ENCODE measurements at regions not wholly inside any gene's neighbourhood (a gene's known extent, or its start where the extent isn't known, plus 50 kb on each side); places are given as distances from the start of the nearest gene placed in this dataset.

DNA sequence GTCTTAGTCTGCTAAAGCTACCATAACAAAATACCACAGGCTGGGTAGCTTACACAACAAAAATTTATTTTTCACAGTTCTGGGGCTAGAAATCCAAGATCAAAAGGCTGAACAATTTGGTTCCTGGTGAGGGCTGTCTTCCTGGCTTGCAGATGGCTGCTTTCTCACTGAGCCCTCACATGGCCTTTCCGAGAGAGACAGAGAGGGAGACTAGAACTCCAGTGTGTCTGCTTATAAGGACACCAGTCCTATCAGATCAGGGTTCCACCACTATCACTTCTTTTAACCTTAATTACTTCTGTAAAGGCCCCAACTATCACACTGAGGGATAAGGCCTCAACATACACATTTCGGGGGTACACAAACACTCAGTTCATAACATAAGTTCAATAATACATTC is 527.4 kb upstream of the VSTM2A start (continued):
- no peak for TF ChIP-seq CTCF (IDR thresholded peaks at IDR 0.05 in 2 of 3, conservative IDR thresholded peaks at IDR 0.05 in 1 of 3; ENCODE audit: control insufficient read depth in 2 of 3, extremely low read depth in 1 of 3, insufficient read depth in 1 of 3, low read depth in 3 of 3, low read length in 3 of 3)

- H3K9me3 ChIP-seq (replicated peaks; ENCODE audit: control insufficient read depth, insufficient read depth, low read length) = no peaks in the 10 kb centered on the region
- H3K4me3 ChIP-seq = no peak overlapping the region
- no peaks in the 10 kb centered on the region for H3K27me3 ChIP-seq (replicated peaks in 1 of 2; ENCODE audit: control insufficient read depth in 2 of 2, insufficient read depth in 2 of 2, low read length in 1 of 2)
- ChIA-PET CTCF (no interaction called here), RAD21 (ENCODE audit: unreplicated experiment) (no interaction called here), SMC1A (ENCODE audit: uncharacterized antibody, unreplicated experiment) (no interaction called here), POLR2A (no interaction called here)
- DNase-seq (ENCODE audit: low read depth, low spot score) (no peak), FAIRE-seq (no peak), ATAC-seq (no peak)
- BruUV-seq (replicated peaks) = no TSS peak
- no peak overlapping the region for H2AFZ ChIP-seq (ENCODE audit: control insufficient read depth, low read depth, low read length)
- no peaks in the 10 kb centered on the region for H3K4me1 ChIP-seq (ENCODE audit: control insufficient read depth, insufficient read depth, low read length)
- no peaks in the 10 kb centered on the region for H3K36me3 ChIP-seq (ENCODE audit: control insufficient read depth in 2 of 2, insufficient read depth in 2 of 2, low read length in 1 of 2)
- no peak overlapping the region for H3K4me2 ChIP-seq (ENCODE audit: control insufficient read depth, insufficient read depth)
- no peaks in the 10 kb centered on the region for H4K20me1 ChIP-seq (ENCODE audit: control insufficient read depth, insufficient read depth)
- H3K9ac ChIP-seq (ENCODE audit: control insufficient read depth, insufficient read depth, low read length) = no peak overlapping the region
- WGBS (ENCODE audit: insufficient coverage, insufficient replicate concordance, low lambda C conversion rate, missing lambda C conversion rate) = 58% methylated on average over 2 of the region's 2 CpGs
- H3K79me2 ChIP-seq (ENCODE audit: control insufficient read depth, insufficient read depth, low read length) = no peaks in the 10 kb centered on the region
- H3K27ac ChIP-seq (ENCODE audit: control insufficient read depth, insufficient read depth) = no peak overlapping the region
- intact Hi-C loops (cut with micrococcal nuclease; ENCODE audit: unreplicated experiment) (no loop called here), in situ Hi-C loops (cut with MboI) (no loop called here)
- TF ChIP-seq TCF12 (IDR thresholded peaks at IDR 0.05; ENCODE audit: low read depth, low read length) (no peak), EP300 (IDR thresholded peaks at IDR 0.05; ENCODE audit: borderline replicate concordance in 1 of 2, control insufficient read depth in 1 of 2, low read depth in 2 of 2, low read length in 2 of 2) (no peak), ZBTB11 (CRISPR knock-in tag; IDR thresholded peaks at IDR 0.05) (no peak), ETV6 (conservative IDR thresholded peaks at IDR 0.05 in 1 of 2, IDR thresholded peaks at IDR 0.05 in 1 of 2; ENCODE audit: borderline replicate concordance in 1 of 2, low read depth in 1 of 2) (no peak), CTCF (IDR thresholded peaks at IDR 0.05 in 2 of 3, conservative IDR thresholded peaks at IDR 0.05 in 1 of 3; ENCODE audit: control insufficient read depth in 2 of 3, extremely low read depth in 1 of 3, insufficient read depth in 1 of 3, low read depth in 3 of 3, low read length in 3 of 3) (no peak), ZNF622 (IDR thresholded peaks at IDR 0.05) (no peak)
- TF ChIP-seq, protein P1, sequence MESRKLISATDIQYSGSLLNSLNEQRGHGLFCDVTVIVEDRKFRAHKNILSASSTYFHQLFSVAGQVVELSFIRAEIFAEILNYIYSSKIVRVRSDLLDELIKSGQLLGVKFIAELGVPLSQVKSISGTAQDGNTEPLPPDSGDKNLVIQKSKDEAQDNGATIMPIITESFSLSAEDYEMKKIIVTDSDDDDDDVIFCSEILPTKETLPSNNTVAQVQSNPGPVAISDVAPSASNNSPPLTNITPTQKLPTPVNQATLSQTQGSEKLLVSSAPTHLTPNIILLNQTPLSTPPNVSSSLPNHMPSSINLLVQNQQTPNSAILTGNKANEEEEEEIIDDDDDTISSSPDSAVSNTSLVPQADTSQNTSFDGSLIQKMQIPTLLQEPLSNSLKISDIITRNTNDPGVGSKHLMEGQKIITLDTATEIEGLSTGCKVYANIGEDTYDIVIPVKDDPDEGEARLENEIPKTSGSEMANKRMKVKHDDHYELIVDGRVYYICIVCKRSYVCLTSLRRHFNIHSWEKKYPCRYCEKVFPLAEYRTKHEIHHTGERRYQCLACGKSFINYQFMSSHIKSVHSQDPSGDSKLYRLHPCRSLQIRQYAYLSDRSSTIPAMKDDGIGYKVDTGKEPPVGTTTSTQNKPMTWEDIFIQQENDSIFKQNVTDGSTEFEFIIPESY (IDR thresholded peaks at IDR 0.05) = no peak
- TF ChIP-seq, protein P2, sequence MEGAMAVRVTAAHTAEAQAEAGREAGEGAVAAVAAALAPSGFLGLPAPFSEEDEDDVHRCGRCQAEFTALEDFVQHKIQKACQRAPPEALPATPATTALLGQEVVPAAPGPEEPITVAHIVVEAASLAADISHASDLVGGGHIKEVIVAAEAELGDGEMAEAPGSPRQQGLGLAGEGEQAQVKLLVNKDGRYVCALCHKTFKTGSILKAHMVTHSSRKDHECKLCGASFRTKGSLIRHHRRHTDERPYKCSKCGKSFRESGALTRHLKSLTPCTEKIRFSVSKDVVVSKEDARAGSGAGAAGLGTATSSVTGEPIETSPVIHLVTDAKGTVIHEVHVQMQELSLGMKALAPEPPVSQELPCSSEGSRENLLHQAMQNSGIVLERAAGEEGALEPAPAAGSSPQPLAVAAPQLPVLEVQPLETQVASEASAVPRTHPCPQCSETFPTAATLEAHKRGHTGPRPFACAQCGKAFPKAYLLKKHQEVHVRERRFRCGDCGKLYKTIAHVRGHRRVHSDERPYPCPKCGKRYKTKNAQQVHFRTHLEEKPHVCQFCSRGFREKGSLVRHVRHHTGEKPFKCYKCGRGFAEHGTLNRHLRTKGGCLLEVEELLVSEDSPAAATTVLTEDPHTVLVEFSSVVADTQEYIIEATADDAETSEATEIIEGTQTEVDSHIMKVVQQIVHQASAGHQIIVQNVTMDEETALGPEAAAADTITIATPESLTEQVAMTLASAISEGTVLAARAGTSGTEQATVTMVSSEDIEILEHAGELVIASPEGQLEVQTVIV (IDR thresholded peaks at IDR 0.05; ENCODE audit: borderline replicate concordance, partially characterized antibody) = no peak
Observed at GRCh38 chr7:54015251-54015650, 526.9 kb upstream of the VSTM2A start.

All from GM12878 (cell line).